RPMI7951 (cell line): ENCODE measurements at regions not wholly inside any gene's neighbourhood (a gene's known extent, or its start where the extent isn't known, plus 50 kb on each side); places are given as distances from the start of the nearest gene placed in this dataset.
"Not testable (repeated sequence)": the region's sequence is repeated elsewhere in the genome, so short reads cannot be mapped to it uniquely, and the experiment has no call there.

Experiments used
- DNase-seq: peaks from one replicate; pipeline ENCODE4 v3.0.0-alpha.2; 2012; ENCODE audit warnings: low read depth

DNA sequence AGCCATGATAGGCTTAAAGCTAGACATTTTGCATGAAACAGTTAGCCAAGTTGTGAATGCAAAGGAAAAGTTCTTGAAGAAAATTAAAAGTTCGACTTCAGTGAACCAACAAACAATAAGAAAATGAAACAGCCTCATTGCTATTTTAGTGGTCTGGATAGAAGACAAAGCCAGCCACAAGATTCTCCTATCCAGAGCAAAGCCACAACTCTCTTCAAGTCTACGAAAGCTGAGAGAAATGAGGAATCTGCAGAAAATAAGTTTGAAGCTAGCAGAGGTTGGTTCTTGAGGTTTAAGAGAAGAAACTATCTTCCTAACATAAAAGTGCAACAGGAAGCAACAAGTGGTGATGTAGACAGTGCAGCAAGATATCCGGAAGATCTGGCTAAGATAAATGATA lies 271.4 kb upstream of the GRM3 start:
- DNase-seq = no peak

DNA sequence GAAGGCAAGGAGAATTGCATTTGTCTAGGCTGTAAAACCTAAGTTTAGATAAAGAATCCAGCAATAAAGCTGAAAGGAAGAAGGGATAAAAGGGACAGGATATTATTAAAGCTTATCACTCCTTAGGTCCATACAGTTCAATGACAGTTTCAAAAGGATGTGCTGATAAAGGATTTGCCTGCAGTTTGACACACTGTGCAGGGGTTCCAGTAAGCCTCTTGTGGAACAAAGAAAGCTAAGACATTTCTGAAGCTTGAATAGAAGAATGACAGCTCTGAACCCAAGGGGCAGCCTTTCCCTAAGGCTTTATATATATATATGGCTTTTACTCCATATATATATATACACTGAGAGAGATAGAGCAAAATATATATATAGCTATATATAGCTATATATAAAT lies 276.8 kb upstream of the GRM3 start:
- DNase-seq = no peak

DNA sequence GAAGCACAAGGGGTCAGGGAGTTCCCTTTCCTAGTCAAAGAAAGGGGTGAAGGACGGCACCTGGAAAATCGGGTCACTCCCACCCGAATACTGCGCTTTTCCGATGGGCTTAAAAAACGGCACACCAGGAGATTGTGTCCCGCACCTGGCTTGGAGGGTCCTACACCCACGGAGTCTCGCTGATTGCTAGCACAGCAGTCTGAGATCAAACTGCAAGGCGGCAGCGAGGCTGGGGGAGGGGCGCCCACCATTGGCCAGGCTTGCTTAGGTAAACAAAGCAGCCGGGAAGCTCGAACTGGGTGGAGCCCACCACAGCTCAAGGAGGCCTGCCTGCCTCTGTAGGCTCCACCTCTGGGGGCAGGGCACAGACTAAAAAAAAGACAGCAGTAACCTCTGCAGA lies 303.3 kb upstream of the GRM3 start:
- DNase-seq = not testable (repeated sequence)

DNA sequence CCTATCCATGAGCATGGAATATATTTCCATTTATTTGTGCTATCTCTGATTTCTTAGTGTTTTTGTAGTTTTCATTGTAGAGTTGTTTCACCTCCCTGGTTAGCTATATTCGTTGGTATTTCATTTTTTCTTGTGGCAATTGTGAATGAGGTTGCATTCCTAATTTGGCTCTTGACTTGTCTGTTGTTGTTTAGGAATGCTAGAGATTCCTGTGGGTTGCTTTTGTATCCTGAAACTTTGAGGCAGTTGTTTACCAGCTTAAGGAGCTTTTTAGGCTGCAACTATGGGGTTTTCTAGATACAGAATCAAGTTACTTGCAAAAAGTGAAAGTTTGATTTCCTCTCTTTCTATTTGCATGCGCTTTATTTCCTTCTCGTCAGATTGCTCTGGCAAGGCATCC lies 304.7 kb upstream of the GRM3 start:
- no peak for DNase-seq

DNA sequence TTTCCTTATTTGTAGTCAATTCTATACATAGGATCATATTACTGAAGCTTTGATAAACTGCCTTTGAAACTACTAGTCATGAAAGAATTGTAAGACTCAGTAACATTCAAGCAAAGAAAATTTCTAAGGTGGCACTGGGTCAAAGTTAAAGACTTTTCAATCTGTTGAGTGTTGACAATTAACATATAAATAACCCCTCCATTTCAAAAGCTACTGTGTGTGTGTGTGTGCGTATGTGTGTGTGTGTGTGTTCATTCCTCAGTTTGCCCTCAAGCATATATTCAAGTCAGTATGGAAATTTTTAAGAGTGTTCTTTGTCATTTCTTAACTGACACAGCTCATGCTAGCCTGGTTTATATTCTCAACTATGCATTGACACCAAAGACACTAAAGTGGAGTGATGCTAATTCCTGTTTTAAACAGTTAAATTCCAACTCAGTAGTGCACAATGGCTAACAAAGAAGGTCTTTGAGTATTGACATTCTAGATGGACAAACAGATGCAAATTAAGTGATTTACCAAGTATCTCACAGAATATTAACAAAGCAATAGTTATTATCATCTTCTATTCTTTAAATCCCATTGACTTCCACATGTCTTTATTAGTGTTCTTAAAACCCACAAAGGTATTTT lies 314.8 kb upstream of the GRM3 start:
- DNase-seq = no peak

DNA sequence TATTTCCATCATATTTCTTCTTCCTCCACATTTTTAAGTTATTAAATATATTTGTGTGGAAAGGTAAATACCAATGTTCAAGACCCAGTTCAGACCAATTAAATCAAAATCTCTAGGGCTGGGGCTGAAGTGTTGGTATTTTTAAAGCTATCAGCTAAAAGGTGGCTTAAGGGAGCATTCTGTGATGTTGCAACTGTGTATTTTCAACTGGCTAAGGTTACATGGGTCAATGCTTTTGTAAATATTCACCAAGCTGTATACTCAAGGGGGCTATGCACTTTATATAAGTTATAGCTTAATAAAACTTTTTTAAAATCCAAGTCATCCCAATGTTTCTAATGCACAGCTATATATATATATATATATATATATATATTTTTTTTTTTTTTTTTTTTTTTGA lies 316.9 kb upstream of the GRM3 start:
- no peak for DNase-seq

DNA sequence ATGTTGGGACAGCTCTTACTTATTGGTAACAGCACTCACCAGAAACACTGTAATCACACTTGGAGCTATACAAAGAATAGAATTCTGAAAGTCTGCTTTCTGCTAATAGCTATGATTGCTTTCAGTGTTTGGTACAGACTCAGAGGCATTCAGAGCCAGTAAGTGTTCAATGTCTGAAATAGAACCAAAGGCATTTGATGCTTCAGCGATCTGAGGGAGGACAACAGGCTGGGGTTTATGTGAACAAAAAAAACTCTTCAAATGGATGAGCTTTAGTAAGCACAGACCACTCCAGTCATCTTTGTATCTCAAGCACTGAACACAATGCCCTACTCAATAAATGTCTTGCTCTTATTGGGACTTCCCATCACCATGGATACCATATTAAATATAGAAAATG lies 322.8 kb upstream of the GRM3 start:
- no peak for DNase-seq

DNA sequence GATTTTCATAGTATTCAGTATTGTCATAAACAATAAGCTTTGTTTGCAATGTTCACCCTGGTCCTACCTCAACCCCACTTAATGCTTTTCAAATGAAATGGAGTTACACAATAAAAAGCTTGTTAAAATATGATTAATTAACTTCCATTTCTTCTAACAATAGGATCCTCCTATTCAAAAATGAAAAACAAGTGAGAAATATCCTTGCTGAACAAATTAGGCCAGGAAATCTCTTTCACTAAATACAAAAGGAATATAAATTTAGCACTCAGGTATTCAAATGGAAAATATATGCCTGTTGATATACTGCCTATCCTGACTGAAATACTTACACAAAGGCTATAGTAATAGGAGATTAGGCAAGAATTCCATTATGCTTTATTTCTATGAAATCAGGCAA lies 323.4 kb upstream of the GRM3 start:
- DNase-seq = no peak

DNA sequence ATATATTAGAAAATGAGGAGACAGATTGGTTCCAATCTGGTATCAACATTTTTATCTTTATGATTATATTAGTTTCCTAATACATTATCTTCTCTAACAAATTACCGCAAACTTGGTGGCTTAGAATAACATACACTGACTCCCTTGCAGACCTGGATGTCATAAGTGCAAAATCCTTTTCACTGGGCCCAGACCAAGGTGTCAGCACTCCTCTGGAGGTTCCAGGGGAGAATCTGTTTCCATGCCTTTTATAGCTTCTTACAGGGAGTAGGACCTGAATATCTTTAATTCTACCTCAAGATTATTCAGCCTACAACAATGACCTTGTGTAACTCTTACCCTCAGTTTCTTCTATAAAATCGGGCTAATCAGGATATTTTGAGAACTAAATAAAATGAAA lies 329.9 kb upstream of the GRM3 start:
- no peak for DNase-seq

DNA sequence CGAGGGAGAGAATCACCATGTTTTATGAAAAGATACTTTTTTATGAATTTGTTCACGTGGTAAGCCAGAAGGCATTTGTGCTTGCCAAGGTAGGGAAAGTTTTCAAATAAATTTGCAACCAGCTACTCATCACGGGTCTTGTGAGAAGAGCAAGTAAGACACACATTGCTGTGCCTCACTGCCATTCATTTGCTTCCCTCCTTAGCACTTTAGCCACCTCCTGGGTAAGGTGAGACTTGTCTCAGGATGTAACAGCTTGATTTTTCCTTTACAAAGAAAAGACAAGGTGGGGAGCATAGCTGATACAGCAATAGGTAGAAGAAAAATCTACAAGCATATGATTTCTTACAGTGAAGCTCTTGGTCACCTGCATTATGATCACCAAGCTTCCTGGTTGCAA lies 342.4 kb upstream of the GRM3 start:
- DNase-seq = no peak

DNA sequence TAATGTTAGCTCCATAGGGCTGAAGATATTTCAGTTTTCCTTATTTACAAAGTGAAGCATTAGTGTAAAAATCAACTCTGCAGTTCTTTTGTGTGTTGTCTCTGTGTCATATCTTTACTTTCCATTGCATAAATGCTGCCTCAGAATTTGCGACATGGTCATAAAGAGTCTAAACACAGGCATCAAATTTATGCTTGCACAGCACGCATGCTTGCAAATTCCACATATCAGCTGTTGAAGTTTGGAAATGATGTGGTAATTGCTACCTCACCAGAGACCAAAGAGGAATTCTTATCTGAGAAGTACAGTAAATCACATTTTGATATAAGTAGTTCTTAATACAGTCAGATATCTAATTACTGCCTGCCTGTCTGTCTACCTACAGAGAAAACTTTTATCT lies 348.2 kb upstream of the GRM3 start:
- no peak for DNase-seq

DNA sequence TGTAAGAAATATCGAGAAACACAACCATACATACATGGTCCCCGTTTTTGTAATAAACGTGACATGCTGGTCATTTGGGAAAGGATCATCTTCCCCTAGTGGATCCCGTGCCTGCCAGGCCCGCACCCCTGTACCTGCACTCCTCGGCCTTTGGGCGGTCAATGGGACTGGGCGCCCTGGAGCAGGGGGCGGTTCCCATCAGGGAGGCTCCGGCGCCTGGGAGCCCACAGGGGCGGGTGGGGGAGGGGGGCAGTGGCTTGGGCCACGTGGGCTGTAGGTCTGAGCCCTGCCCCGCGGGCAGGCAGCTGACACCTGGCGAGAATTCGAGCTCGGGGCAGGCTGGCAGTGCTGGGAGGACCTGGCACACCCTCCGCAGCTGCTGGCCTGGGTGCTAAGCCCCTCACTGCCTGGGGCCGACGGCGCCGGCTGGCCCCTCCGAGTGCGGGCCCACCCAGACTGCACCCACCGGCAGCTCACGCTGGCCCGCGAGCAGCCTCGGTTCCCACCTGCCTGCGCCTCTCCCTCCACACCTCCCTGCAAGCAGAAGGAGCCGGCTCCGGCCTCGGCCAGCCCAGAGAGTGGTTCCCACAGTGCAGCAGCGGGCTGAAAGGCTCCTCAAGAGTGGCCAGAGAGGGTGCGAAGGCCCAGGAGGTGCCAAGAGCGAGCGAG lies 361.6 kb upstream of the GRM3 start:
- DNase-seq = no peak

DNA sequence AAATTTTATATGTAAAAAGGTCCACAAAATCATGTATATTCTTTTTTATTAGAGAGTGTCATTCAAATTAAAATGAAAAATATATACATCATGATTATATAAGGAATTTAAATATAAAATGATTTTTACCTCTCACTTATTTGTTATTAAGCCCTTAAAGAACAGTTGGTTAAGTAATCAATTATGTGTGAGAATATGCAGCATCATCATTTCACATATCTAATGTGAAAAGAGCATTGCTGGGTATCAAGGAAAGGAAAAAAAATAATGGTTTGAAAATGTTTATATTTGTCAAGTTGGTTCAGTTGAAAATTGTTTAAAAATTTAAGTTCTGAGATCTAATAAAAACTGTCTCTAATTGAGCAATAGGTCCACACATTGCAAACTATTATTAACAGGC lies 363.6 kb upstream of the GRM3 start:
- DNase-seq = no peak

DNA sequence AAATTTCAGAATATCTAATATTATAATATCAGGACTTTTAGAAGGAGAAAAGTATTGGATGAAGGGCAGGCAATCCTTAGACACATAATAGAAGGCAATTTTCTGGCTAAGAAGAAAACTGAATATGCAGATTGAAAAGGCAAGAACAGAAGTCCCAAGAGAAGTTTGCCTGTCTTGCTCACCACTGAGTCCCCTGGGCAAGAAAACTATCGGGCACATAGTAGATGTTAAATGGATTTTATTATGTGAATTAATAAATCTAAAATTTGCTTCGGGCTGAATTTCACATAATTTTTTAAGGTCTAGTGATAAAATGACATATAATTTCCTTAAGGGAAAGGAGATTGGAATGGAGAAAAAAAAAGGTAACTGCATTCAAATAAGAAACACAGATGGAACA lies 380.9 kb upstream of the GRM3 start:
- DNase-seq = no peak

DNA sequence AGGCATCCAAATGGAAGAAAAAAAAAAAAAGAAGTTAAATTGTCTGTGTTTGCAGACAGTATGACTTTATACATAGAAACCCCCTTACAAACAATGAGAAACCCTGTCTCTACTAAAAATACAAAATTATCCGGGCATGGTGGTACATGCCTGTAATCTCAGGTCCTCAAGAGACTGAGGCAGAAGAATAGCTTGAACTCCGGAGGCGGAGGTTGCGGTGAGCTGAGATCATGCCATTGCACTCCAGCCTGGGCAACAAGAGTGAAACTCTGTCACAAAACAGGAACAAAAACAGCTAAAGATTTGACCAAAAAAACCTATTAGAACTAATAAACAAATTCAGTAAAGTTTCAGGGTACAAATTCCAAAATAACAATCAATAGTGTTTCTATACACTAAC lies 385.8 kb upstream of the GRM3 start:
- no peak for DNase-seq

DNA sequence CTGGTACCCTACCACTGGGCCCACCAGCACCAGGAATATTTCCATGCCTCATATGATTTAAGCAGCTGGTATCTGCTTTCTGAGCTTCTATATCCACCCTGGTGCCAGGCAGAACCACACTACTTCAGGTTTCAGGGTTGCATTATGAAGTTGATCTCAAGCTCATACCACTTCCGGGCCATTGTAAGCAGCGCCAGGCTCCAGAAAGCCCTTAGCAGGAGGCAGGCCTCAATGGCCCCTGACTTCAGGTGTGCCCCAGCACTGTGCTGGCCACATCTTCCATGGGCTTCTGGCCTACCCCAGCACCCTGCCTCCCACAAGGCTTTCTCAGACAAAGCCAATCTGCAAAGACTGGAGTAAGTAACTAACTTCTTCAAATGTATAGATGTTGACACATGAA lies 391.3 kb upstream of the GRM3 start:
- DNase-seq = no peak

DNA sequence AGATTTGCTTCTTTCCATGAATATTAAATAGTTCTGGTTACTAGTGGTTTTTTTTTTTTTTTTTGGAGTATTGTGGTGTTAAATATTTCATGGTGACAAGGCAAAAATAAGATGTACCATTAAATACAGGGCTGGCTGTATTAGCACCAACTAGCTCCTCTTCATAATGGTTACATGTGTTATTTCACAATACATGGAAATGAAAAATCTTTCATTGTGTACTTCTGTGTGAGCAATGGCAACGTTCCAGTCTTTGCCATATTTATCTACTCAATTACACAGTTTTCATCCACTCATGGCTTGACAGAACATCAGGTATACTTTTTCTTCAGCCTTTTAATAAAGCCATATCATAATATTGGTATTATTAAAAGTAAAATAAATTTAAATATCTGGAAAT lies 394.7 kb upstream of the GRM3 start:
- no peak for DNase-seq

DNA sequence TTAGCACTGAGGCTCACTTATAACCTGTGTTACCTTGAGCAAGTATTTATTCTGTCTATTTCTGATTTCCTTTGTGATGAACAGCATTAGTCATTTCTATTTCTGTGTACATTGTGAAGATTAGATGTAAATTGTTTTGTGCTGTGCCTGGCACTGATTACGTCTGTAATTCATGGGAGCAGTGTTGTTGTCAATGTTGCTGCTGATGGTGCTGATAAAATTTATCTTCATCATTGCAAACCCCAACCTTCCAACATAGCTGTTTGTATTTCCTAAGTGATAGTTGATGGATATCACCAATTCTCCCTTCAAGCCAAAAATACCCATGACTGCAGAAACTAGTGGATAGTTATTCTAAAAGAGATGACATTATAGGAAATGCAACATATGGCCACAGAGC lies 400.5 kb upstream of the GRM3 start:
- no peak for DNase-seq

DNA sequence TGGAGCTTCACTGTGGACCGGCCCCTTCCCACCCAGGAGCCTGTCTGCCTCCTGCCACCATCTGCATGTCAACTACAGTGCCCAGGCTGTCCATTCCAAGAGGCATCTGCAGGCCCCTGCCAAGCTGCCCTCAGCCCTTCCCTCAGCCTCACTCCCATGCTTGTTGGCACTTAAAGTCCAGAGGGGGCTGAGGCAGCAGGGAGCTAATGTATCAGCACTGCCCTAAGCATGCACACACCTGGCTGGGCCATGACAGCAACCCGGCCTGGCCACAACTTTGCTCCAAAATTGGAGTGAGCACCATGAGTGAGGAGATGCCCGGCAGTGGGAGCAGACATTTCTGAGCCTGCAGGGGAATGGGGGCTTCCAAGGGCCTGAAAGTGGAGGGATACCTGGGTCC lies 417.5 kb upstream of the GRM3 start:
- DNase-seq = no peak

DNA sequence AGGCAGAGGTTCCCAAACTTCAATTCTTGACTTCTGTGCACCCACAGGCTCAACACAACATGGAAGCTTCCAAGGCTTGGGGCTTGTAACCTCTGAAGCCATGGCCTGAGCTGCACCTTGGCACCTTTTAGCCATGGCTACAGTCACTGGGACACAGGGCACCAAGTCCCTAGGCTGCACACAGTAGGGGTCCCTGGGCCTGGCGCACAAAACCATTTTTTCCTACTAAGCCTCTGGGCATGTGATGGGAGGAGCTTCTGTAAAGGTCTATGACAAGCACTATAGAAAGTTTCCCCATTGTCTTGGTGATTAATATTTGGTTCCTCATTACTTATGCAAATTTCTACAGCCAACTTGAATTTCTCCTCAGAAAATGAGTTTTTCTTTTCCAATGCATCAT lies 420.9 kb upstream of the GRM3 start:
- no peak for DNase-seq

DNA sequence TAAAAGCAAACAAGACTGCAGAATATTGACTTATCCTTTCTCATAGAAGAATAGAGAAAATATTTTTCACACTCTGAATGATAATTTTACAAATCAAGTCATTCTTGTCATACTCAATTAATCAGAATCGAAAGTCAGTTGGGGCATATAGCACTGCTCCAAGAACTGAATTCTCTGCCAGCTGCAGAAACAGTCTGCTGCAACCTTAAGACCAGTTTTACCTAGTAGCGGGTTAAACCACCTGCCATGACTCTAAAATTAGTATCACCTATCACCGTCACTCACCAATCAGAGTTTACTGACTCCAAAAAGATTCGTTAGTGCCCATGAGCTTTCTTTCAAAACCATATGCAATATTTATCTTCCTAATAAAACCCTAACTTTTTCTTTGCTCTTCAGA lies 429.0 kb upstream of the GRM3 start:
- no peak for DNase-seq

DNA sequence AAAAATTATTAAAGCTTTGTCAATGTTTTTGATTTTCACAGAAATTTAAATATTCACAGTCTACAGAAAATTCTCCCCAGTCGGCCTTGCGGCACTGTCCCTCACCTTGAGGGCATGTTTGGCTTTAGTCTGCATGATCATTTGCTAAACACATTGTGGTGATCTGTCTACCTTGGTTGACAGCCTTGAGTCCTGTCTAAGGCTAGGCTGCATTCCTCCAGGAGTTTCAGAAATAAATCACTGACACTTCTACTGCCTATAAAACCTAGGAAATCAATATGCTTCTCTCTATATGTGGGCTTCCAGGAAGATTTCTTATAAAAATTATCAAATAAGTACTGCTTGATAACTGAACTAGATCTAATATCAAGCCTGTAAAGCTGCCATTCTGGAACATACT lies 430.7 kb upstream of the GRM3 start:
- DNase-seq = no peak

DNA sequence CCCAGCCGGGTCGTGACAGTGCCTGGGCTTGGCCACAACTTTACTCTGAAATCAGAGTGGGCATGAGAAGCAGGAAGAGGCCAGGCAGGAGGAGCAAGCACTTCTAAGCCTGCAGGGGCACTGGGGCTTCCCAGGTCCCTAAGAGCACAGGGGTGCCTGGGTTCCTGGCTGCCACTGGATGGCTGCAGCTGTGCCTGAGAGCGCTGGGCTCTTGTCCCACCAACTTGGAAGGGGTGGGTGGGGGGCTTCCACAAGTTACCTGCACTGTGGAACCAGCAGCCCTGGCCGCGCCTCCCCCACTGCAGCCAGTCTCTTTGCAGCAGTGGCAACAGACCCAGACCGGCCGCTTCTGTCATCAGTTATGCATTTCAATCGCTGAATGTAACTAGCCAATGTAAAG lies 434.7 kb upstream of the GRM3 start:
- DNase-seq = no peak

DNA sequence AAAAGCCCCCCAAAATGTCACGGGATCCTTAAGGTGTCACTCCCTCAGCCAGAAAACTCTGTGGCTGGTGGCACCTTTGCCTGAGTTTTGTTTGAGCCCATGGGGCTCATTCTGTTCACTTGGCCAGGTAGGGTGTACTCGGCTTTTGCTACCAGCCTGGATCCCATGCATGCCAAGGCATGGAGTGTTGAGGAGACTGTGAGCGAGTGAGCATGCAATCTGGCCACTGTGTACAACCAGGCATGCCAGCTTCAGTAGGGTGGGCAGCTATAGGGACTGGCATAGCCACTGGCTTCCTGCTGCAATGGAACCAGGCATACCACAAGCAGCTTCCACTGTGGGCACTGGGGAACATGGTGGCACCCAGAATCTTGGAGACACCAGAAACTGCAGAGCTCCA lies 436.0 kb upstream of the GRM3 start:
- DNase-seq = no peak
